ENCODE measurements at regions not wholly inside any gene's neighbourhood (a gene's known extent, or its start where the extent isn't known, plus 50 kb on each side); places are given as distances from the start of the nearest gene placed in this dataset.

DNA sequence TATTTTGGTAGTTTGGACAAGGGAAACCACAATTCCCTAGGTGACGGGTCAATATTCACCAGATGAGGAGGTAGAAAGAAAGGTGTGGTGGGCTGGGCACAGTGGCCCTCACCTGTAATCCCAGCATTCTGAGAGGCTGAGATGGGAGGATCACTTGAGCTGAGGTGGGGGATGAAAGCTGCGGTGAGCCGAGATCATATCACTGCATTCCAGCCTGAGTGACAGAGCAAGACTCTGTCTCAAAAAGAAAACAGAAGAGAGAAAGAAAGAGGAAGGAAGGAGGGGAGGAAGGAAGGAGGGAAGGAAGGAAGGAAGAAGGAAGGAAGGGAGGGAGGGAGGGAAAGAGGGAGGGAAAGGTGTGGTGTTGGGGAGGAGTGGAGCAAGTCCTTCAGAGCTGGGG, 56.1 kb upstream of the RNF7 start:
- no peak overlapping the region for H3K4me3 ChIP-seq (ENCODE audit: low read length in 2 of 2)
- H3K23ac ChIP-seq (ENCODE audit: low read depth, low read length, poor library complexity): no peak overlapping the region
- H4K91ac ChIP-seq (ENCODE audit: low read depth, low read length, poor library complexity): no peak overlapping the region
- no CpG with 5 or more reads among the region's 3 CpGs for WGBS, 2 donors (ENCODE audit: extremely low coverage in 2 of 2, insufficient read length in 2 of 2, insufficient replicate concordance in 1 of 2)
- no peak overlapping the region for H2BK120ac ChIP-seq (ENCODE audit: low read depth, low read length)
- no peak overlapping the region for H2BK12ac ChIP-seq (ENCODE audit: low read length)
- peaks cover 0 to 3% of the 10 kb centered on the region in 2 donors for H3K4me1 ChIP-seq (ENCODE audit: control insufficient read depth in 2 of 2, insufficient read depth in 1 of 2, low read depth in 1 of 2, low read length in 2 of 2)
- no peak overlapping the region for H3K4ac ChIP-seq (ENCODE audit: low read length)
- no peak overlapping the region for H2AFZ ChIP-seq (ENCODE audit: low read length)
- no peak overlapping the region for H3K14ac ChIP-seq (ENCODE audit: low read length)
- H3K27ac ChIP-seq (replicated peaks; ENCODE audit: low read length): no peak overlapping the region
- no peak overlapping the region for H4K8ac ChIP-seq (ENCODE audit: low read depth, low read length)
- peaks cover 0 to 2% of the 10 kb centered on the region in 2 donors for H3K9me3 ChIP-seq (replicated peaks in 1 of 2; ENCODE audit: control insufficient read depth in 2 of 2, insufficient read depth in 1 of 2, low read depth in 1 of 2, low read length in 2 of 2)
- H2BK15ac ChIP-seq (ENCODE audit: low read length): no peak overlapping the region
- no peaks in the 10 kb centered on the region for H3K27me3 ChIP-seq (ENCODE audit: control insufficient read depth in 3 of 3, insufficient read depth in 3 of 3, low read depth in 1 of 3, low read length in 3 of 3)
- H2AK5ac ChIP-seq (ENCODE audit: low read depth, low read length): no peak overlapping the region
- no peak overlapping the region for H2BK5ac ChIP-seq (ENCODE audit: low read length)
- H3K9ac ChIP-seq (ENCODE audit: low read depth, low read length, poor library complexity): no peak overlapping the region
- DNase-seq (ENCODE audit: low spot score): no peak
- H3K79me1 ChIP-seq (ENCODE audit: low read depth, low read length): no peaks in the 10 kb centered on the region
- H3K4me2 ChIP-seq (ENCODE audit: insufficient read depth, low read length, poor library complexity, severe bottlenecking): no peak overlapping the region
- no peak overlapping the region for H3K18ac ChIP-seq (ENCODE audit: low read length)
- H3K36me3 ChIP-seq (replicated peaks in 1 of 2; ENCODE audit: control insufficient read depth in 2 of 2, insufficient read depth in 2 of 2, low read length in 2 of 2): no peaks in the 10 kb centered on the region

DNA sequence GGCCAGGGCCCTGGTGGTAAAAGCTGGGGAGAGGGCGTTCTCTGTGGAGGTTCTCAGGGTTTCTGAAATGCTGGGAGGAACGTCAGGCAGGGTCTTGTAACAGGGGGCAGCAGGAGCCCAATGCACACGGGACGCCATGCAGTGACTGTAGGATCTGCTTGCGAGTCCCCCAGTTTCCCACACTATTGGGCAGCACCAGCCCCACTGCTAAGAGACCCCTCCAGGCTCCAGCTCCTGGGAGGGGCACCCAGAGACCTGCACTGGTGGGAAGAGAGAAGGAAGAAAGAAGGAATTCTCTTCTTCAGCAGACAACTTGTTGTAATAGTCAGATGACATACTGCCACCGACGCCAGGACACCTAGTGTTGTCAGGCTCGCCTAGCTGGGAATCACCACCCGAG, 55.2 kb upstream of the RNF7 start:
- Histone ChIP-seq H3K18ac (ENCODE audit: low read length) (no peak overlapping the region), H3K4me1 (ENCODE audit: control insufficient read depth in 2 of 2, insufficient read depth in 1 of 2, low read depth in 1 of 2, low read length in 2 of 2) (peaks cover 0 to 3% of the 10 kb centered on the region in 2 donors), H3K23ac (ENCODE audit: low read depth, low read length, poor library complexity) (no peak overlapping the region), H3K79me1 (ENCODE audit: low read depth, low read length) (no peaks in the 10 kb centered on the region), H3K4ac (ENCODE audit: low read length) (no peak overlapping the region), H3K9me3 (replicated peaks in 1 of 2; ENCODE audit: control insufficient read depth in 2 of 2, insufficient read depth in 1 of 2, low read depth in 1 of 2, low read length in 2 of 2) (peaks cover 0 to 2% of the 10 kb centered on the region in 2 donors), H3K36me3 (replicated peaks in 1 of 2; ENCODE audit: control insufficient read depth in 2 of 2, insufficient read depth in 2 of 2, low read length in 2 of 2) (no peaks in the 10 kb centered on the region), H3K27ac (replicated peaks; ENCODE audit: low read length) (no peak overlapping the region), H2BK120ac (ENCODE audit: low read depth, low read length) (no peak overlapping the region), H3K9ac (ENCODE audit: low read depth, low read length, poor library complexity) (no peak overlapping the region), H2BK12ac (ENCODE audit: low read length) (no peak overlapping the region), H2AFZ (ENCODE audit: low read length) (no peak overlapping the region), H2AK5ac (ENCODE audit: low read depth, low read length) (peak overlapping the region; percentile 17), H2BK15ac (ENCODE audit: low read length) (no peak overlapping the region), H4K91ac (ENCODE audit: low read depth, low read length, poor library complexity) (no peak overlapping the region), H3K14ac (ENCODE audit: low read length) (no peak overlapping the region), H3K27me3 (ENCODE audit: control insufficient read depth in 3 of 3, insufficient read depth in 3 of 3, low read depth in 1 of 3, low read length in 3 of 3) (no peaks in the 10 kb centered on the region), H3K4me3 (ENCODE audit: low read length in 2 of 2) (no peak overlapping the region), H3K4me2 (ENCODE audit: insufficient read depth, low read length, poor library complexity, severe bottlenecking) (no peak overlapping the region), H4K8ac (ENCODE audit: low read depth, low read length) (no peak overlapping the region), H2BK5ac (ENCODE audit: low read length) (no peak overlapping the region)
- no peak for DNase-seq (ENCODE audit: low spot score)
- no CpG with 5 or more reads among the region's 9 CpGs for WGBS, 2 donors (ENCODE audit: extremely low coverage in 2 of 2, insufficient read length in 2 of 2, insufficient replicate concordance in 1 of 2)

DNA sequence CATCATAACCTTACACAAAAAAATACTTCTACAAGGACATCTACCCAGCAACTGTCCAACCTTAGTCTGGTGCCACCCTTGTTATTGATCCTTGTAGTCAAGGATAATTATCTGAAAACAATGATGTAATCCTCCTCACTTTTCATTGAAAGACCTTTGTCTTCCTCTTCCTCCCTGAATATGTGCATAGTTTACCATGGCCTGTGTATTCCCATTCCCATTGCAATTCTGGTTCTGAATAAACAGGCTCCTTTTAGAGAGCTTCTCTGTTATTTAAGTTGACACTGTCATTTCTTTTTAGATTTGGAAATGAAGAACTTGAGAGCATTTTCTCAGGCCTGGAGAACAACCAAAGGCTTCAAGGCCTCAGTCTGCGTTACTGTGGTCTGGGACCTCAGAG, 53.3 kb upstream of the RNF7 start:
- H4K8ac ChIP-seq (ENCODE audit: low read depth, low read length): no peak overlapping the region
- no peaks in the 10 kb centered on the region for H3K27me3 ChIP-seq (ENCODE audit: control insufficient read depth in 3 of 3, insufficient read depth in 3 of 3, low read depth in 1 of 3, low read length in 3 of 3)
- WGBS, 2 donors (ENCODE audit: extremely low coverage in 2 of 2, insufficient read length in 2 of 2, insufficient replicate concordance in 1 of 2): no CpG with 5 or more reads among the region's 1 CpG
- no peak for DNase-seq (ENCODE audit: low spot score)
- H3K23ac ChIP-seq (ENCODE audit: low read depth, low read length, poor library complexity): no peak overlapping the region
- no peak overlapping the region for H2BK15ac ChIP-seq (ENCODE audit: low read length)
- H3K36me3 ChIP-seq (replicated peaks in 1 of 2; ENCODE audit: control insufficient read depth in 2 of 2, insufficient read depth in 2 of 2, low read length in 2 of 2): no peaks in the 10 kb centered on the region
- H2BK12ac ChIP-seq (ENCODE audit: low read length): no peak overlapping the region
- H3K4ac ChIP-seq (ENCODE audit: low read length): no peak overlapping the region
- no peak overlapping the region for H2BK120ac ChIP-seq (ENCODE audit: low read depth, low read length)
- no peaks in the 10 kb centered on the region for H3K79me1 ChIP-seq (ENCODE audit: low read depth, low read length)
- H4K91ac ChIP-seq (ENCODE audit: low read depth, low read length, poor library complexity): no peak overlapping the region
- no peak overlapping the region for H3K4me3 ChIP-seq (ENCODE audit: low read length in 2 of 2)
- peaks cover 0 to 2% of the 10 kb centered on the region in 2 donors for H3K9me3 ChIP-seq (replicated peaks in 1 of 2; ENCODE audit: control insufficient read depth in 2 of 2, insufficient read depth in 1 of 2, low read depth in 1 of 2, low read length in 2 of 2)
- no peak overlapping the region for H3K9ac ChIP-seq (ENCODE audit: low read depth, low read length, poor library complexity)
- H3K4me1 ChIP-seq (ENCODE audit: control insufficient read depth in 2 of 2, insufficient read depth in 1 of 2, low read depth in 1 of 2, low read length in 2 of 2): peaks cover 0 to 3% of the 10 kb centered on the region in 2 donors
- H3K18ac ChIP-seq (ENCODE audit: low read length): no peak overlapping the region
- no peak overlapping the region for H3K4me2 ChIP-seq (ENCODE audit: insufficient read depth, low read length, poor library complexity, severe bottlenecking)
- no peak overlapping the region for H2AFZ ChIP-seq (ENCODE audit: low read length)
- no peak overlapping the region for H3K14ac ChIP-seq (ENCODE audit: low read length)
- no peak overlapping the region for H3K27ac ChIP-seq (replicated peaks; ENCODE audit: low read length)
- no peak overlapping the region for H2BK5ac ChIP-seq (ENCODE audit: low read length)
- H2AK5ac ChIP-seq (ENCODE audit: low read depth, low read length): no peak overlapping the region

DNA sequence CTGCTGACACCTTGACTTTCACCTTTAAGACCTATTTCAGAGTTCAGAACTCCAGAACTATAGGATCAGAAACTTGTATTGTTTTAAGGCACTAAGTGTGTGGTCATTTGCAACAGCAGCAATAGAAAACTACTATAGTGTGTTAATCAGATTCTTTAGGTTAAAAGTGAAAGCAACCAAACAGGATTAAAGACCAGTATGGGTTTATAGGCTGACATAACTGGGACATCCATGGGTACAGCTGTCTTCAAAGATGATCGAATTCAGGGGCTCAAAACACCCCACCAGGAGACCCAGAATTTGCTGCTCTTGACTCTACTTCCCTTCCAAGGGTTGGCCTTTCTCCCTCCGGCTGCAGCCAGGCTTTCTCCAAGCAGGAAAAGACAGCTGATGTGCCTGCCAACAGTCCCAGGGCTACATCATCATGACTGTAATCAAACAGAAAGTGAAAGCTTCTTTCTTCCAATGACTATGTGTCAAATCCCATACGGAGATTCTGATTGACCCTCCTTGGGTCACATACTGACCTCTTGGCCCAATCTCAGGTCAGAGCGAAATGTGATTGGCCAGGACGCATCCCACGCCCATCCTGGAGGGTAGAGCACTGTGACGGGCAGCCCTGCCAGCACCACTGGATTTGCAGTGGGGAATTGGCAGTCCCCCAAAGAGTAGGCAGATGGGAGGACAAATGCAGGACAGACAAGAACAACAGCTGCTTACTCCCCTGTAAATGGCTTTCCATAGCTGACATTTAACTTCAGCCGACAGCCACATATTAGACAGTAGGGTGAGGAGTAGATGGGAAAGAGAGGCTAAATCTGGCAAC, 51.4 kb upstream of the RNF7 start:
- H3K36me3 ChIP-seq (replicated peaks in 1 of 2; ENCODE audit: control insufficient read depth in 2 of 2, insufficient read depth in 2 of 2, low read length in 2 of 2): no peaks in the 10 kb centered on the region
- no peak overlapping the region for H3K14ac ChIP-seq (ENCODE audit: low read length)
- H3K27ac ChIP-seq (replicated peaks; ENCODE audit: low read length): no peak overlapping the region
- no peaks in the 10 kb centered on the region for H3K79me1 ChIP-seq (ENCODE audit: low read depth, low read length)
- H4K91ac ChIP-seq (ENCODE audit: low read depth, low read length, poor library complexity): no peak overlapping the region
- no CpG with 5 or more reads among the region's 8 CpGs for WGBS, 2 donors (ENCODE audit: extremely low coverage in 2 of 2, insufficient read length in 2 of 2, insufficient replicate concordance in 1 of 2)
- H3K18ac ChIP-seq (ENCODE audit: low read length): no peak overlapping the region
- no peak overlapping the region for H2BK12ac ChIP-seq (ENCODE audit: low read length)
- H3K23ac ChIP-seq (ENCODE audit: low read depth, low read length, poor library complexity): no peak overlapping the region
- H3K4me2 ChIP-seq (ENCODE audit: insufficient read depth, low read length, poor library complexity, severe bottlenecking): no peak overlapping the region
- H3K4ac ChIP-seq (ENCODE audit: low read length): no peak overlapping the region
- H2BK120ac ChIP-seq (ENCODE audit: low read depth, low read length): no peak overlapping the region
- no peaks in the 10 kb centered on the region for H3K9me3 ChIP-seq (replicated peaks in 1 of 2; ENCODE audit: control insufficient read depth in 2 of 2, insufficient read depth in 1 of 2, low read depth in 1 of 2, low read length in 2 of 2)
- H2AFZ ChIP-seq (ENCODE audit: low read length): peak overlapping the region; percentile 53
- DNase-seq (ENCODE audit: low spot score): no peak
- no peaks in the 10 kb centered on the region for H3K27me3 ChIP-seq (ENCODE audit: control insufficient read depth in 3 of 3, insufficient read depth in 3 of 3, low read depth in 1 of 3, low read length in 3 of 3)
- H4K8ac ChIP-seq (ENCODE audit: low read depth, low read length): no peak overlapping the region
- no peak overlapping the region for H2BK15ac ChIP-seq (ENCODE audit: low read length)
- H3K4me3 ChIP-seq (ENCODE audit: low read length in 2 of 2): no peak overlapping the region
- peaks cover 0 to 3% of the 10 kb centered on the region in 2 donors for H3K4me1 ChIP-seq (ENCODE audit: control insufficient read depth in 2 of 2, insufficient read depth in 1 of 2, low read depth in 1 of 2, low read length in 2 of 2)
- H2AK5ac ChIP-seq (ENCODE audit: low read depth, low read length): no peak overlapping the region
- H2BK5ac ChIP-seq (ENCODE audit: low read length): no peak overlapping the region
- no peak overlapping the region for H3K9ac ChIP-seq (ENCODE audit: low read depth, low read length, poor library complexity)

Data from neuronal stem cell (in vitro differentiated cells).